ENCODE measurements at regions not wholly inside any gene's neighbourhood (a gene's known extent, or its start where the extent isn't known, plus 50 kb on each side); places are given as distances from the start of the nearest gene placed in this dataset.
"Not testable (repeated sequence)": the region's sequence is repeated elsewhere in the genome, so short reads cannot be mapped to it uniquely, and the experiment has no call there.

DNA sequence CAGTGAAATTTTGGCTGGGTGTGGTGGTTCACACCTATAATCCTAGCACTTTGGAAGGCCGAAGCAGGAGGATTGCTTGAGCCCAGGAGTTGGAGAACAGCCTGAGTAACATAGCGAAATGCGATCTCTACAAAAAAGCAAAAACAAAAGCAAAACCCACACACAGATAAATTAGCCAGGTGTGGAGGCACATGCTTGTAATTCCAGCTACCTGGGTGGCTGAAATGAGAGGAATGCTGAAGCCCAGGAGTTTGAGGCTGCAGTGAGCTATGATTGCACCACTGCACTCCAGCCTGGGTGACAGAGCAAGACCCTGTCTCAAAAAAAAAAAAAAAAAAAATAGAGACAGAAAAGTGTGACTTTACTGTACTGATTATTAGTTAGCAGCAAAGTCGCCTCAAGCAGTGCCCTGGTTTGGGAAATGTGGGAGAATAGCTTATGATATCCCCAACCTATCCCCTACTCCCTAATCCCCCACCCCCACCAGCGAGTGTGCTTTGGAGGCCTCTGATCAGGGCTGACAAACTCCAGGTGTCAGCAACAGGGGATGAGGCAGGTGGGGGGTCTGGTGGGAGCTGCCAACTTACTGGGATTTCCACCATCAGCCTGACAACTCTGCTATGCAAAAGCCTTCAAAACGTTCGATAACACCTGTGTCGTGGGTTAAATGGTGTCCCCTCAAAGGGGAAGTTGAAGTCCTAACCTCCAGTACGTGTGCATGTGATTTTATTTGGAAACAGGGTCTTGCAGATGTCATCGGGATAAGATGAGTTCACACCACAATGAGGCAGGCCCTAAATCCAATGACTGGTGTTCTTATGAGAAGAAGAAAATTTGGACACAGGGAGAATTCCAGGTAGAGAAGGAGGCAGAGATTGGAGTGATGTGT is 124.7 kb upstream of the SDK1 start:
- WGBS, 2 donors = 70 to 73% methylated on average over 10 of the region's 10 CpGs
- H3K27ac ChIP-seq = no peak overlapping the region
- ATAC-seq (no peak), DNase-seq (no peak)
- peaks cover 0 to under 1% (median 0%) of the 10 kb centered on the region in 9 donors for H3K4me1 ChIP-seq
- peaks cover 0 to 7% (median 0%) of the 10 kb centered on the region in 11 donors for H3K9me3 ChIP-seq
- no peak overlapping the region for H3K4me3 ChIP-seq
- H3K36me3 ChIP-seq = no peaks in the 10 kb centered on the region
- TF ChIP-seq, protein P1, sequence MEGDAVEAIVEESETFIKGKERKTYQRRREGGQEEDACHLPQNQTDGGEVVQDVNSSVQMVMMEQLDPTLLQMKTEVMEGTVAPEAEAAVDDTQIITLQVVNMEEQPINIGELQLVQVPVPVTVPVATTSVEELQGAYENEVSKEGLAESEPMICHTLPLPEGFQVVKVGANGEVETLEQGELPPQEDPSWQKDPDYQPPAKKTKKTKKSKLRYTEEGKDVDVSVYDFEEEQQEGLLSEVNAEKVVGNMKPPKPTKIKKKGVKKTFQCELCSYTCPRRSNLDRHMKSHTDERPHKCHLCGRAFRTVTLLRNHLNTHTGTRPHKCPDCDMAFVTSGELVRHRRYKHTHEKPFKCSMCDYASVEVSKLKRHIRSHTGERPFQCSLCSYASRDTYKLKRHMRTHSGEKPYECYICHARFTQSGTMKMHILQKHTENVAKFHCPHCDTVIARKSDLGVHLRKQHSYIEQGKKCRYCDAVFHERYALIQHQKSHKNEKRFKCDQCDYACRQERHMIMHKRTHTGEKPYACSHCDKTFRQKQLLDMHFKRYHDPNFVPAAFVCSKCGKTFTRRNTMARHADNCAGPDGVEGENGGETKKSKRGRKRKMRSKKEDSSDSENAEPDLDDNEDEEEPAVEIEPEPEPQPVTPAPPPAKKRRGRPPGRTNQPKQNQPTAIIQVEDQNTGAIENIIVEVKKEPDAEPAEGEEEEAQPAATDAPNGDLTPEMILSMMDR (IDR thresholded peaks at IDR 0.05) = no peak
- intact Hi-C loops (cut with DNase I) = no loop called here
- peaks cover 0 to 11% (median 0%) of the 10 kb centered on the region in 7 donors for H3K27me3 ChIP-seq

GRCh38 chr7:3177271-3177670 is 123.8 kb upstream of the SDK1 start:
- 80% methylated on average over 2 of the region's 2 CpGs for WGBS, 2 donors

DNA sequence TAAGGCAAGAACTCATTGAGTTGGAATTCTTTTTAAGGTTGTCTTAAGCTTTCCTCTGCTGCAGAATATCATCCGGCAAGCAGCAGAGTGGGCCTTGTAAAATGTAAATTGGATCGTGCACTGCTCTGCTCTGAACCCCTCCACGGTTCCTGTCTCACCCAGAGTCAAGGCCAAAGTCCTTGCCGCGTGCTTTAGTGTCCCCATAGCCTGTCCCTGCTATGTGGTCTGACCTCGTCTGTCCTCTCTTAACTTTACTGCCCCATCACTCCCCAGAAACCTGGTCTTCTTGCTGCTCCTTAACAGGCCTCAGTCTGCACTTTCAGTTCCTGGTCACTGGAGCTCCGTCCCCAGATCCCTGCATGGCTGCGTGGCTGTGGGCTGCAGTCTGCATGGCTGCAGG is 121.6 kb upstream of the SDK1 start:
- TF ChIP-seq, protein P1 (IDR thresholded peaks at IDR 0.05) = no peak
- H3K27ac ChIP-seq = no peak overlapping the region
- 70 to 82% methylated on average over 8 of the region's 8 CpGs for WGBS, 2 donors

More at GRCh38 chr7:3177271-3177670, 123.8 kb upstream of the SDK1 start:
- Histone ChIP-seq H3K36me3 (no peaks in the 10 kb centered on the region), H3K9me3 (peaks cover 0 to 7% (median 0%) of the 10 kb centered on the region in 11 donors), H3K4me1 (peaks cover 0 to 5% (median 0%) of the 10 kb centered on the region in 9 donors), H3K4me3 (no peak overlapping the region), H3K27me3 (peaks cover 0 to 16% (median 0%) of the 10 kb centered on the region in 7 donors), H3K27ac (no peak overlapping the region)
- no peak for ATAC-seq
- TF ChIP-seq, protein P1 (IDR thresholded peaks at IDR 0.05) = no peak
- intact Hi-C loops (cut with DNase I) = no loop called here
- DNase-seq = no peak

GRCh38 chr7:3180604-3181003 is 120.4 kb upstream of the SDK1 start:
- TF ChIP-seq, protein P1 (IDR thresholded peaks at IDR 0.05) = no peak
- intact Hi-C loops (cut with DNase I) = no loop called here
- Histone ChIP-seq H3K27me3 (peaks cover 0 to 16% (median 0%) of the 10 kb centered on the region in 7 donors), H3K9me3 (peaks cover 0 to 12% (median 0%) of the 10 kb centered on the region in 11 donors), H3K4me1 (peaks cover 0 to 5% (median 0%) of the 10 kb centered on the region in 9 donors), H3K4me3 (no peak overlapping the region), H3K36me3 (no peaks in the 10 kb centered on the region), H3K27ac (no peak overlapping the region)
- no peak for DNase-seq
- WGBS, 2 donors = 83 to 87% methylated on average over 8 of the region's 8 CpGs
- no peak for ATAC-seq

More for the DNA sequence above, 121.6 kb upstream of the SDK1 start:
- Histone ChIP-seq H3K9me3 (peaks cover 0 to 12% (median 0%) of the 10 kb centered on the region in 11 donors), H3K4me3 (no peak overlapping the region), H3K27me3 (peaks cover 0 to 16% (median 0%) of the 10 kb centered on the region in 7 donors), H3K4me1 (peaks cover 0 to 5% (median 0%) of the 10 kb centered on the region in 9 donors), H3K36me3 (no peaks in the 10 kb centered on the region)
- intact Hi-C loops (cut with DNase I) = no loop called here
- ATAC-seq = no peak
- no peak for DNase-seq

DNA sequence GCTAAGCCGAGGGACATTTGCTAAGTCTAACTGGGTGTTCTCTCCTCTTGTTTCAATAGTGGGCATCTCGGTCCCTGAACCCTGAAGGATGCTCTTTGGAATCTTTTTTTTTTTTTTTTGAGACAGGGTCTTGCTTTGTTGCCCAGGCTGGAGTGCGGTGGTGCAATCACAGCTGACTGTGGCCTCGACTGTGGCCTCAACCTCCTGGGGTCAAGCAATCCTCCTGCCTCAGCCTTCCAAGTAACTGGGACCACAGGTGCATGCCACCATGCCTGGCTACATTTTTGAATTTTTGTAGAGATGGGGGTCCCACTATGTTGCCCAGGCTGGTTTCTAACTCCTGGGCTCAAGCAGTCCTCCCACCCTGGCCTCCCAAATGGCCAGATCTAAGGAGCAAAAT is 119.0 kb upstream of the SDK1 start:
- H3K27ac ChIP-seq; intact Hi-C loops (cut with DNase I); ATAC-seq; H3K4me1 ChIP-seq; H3K36me3 ChIP-seq; DNase-seq; H3K4me3 ChIP-seq: not testable (repeated sequence)
- Histone ChIP-seq H3K27me3 (peaks cover 0 to 13% (median 0%) of the 10 kb centered on the region in 7 donors), H3K9me3 (peaks cover 0 to 14% (median 0%) of the 10 kb centered on the region in 11 donors)
- WGBS, 2 donors = 75 to 81% methylated on average over 4 of the region's 4 CpGs
